ENCODE measurements at regions not wholly inside any gene's neighbourhood (a gene's known extent, or its start where the extent isn't known, plus 50 kb on each side); places are given as distances from the start of the nearest gene placed in this dataset.

DNA sequence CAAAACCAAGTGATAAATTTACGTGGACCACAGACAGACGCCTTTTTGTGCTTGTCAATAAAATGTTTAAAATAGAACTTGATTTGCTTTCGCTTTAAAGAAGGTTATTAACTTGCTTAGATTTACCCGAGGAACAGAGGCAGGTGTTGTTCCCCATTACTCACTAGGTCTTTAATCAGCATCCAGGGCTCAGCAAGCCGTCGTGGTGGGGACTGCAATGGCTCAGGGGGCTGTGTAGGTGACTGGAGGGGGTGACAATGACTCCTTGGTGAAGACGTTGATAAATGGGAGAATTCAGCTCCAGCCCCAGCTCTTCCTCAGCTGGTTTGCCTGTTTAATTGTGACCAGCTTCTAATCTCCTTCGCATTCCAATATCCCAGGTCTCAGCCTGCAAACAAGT lies 231.4 kb downstream of the TMEM114 start:
- intact Hi-C loops (cut with DNase I) = no loop called here
- WGBS = 44% methylated on average over 8 of the region's 8 CpGs
- no peak for DNase-seq (ENCODE audit: low spot score)
- Histone ChIP-seq H3K4me3 (no peak overlapping the region), H3K27me3 (replicated peaks; ENCODE audit: insufficient read depth) (no peaks in the 10 kb centered on the region), H3K9me3 (no peaks in the 10 kb centered on the region), H3K36me3 (no peaks in the 10 kb centered on the region), H3K4me1 (replicated peaks) (no peaks in the 10 kb centered on the region), H3K27ac (no peak overlapping the region)
- TF ChIP-seq, protein P1, sequence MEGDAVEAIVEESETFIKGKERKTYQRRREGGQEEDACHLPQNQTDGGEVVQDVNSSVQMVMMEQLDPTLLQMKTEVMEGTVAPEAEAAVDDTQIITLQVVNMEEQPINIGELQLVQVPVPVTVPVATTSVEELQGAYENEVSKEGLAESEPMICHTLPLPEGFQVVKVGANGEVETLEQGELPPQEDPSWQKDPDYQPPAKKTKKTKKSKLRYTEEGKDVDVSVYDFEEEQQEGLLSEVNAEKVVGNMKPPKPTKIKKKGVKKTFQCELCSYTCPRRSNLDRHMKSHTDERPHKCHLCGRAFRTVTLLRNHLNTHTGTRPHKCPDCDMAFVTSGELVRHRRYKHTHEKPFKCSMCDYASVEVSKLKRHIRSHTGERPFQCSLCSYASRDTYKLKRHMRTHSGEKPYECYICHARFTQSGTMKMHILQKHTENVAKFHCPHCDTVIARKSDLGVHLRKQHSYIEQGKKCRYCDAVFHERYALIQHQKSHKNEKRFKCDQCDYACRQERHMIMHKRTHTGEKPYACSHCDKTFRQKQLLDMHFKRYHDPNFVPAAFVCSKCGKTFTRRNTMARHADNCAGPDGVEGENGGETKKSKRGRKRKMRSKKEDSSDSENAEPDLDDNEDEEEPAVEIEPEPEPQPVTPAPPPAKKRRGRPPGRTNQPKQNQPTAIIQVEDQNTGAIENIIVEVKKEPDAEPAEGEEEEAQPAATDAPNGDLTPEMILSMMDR (IDR thresholded peaks at IDR 0.05) = no peak
- TF ChIP-seq POLR2A (IDR thresholded peaks at IDR 0.05) = no peak
- TF ChIP-seq POLR2AphosphoS5 (IDR thresholded peaks at IDR 0.05) = no peak

DNA sequence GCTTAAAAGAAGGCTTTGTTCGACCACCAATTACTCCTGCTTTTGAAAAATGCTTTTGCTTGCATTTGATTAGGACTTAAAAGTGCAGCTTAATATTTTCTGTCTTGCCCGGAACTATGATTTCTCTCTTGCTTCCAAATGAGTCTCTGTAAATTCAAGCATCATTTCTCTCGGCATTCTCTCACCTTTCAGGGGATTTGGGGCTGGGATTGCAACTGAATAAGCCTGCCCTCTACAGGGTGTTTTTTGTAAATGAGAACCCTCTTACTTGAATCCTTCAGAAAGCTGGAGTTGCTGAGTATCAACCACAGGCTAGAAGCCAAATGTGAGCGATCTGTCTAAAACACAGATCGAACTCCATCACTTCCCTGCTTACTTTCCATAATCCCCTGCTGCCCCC lies 234.6 kb downstream of the TMEM114 start:
- Histone ChIP-seq H3K4me3 (no peak overlapping the region), H3K36me3 (no peaks in the 10 kb centered on the region), H3K9me3 (no peaks in the 10 kb centered on the region), H3K4me1 (replicated peaks) (no peaks in the 10 kb centered on the region), H3K27me3 (replicated peaks; ENCODE audit: insufficient read depth) (no peaks in the 10 kb centered on the region), H3K27ac (no peak overlapping the region)
- 37% methylated on average over 5 of the region's 5 CpGs for WGBS
- intact Hi-C loops (cut with DNase I) = no loop called here
- no peak for DNase-seq (ENCODE audit: low spot score)
- no peak for TF ChIP-seq POLR2AphosphoS5 (IDR thresholded peaks at IDR 0.05)

DNA sequence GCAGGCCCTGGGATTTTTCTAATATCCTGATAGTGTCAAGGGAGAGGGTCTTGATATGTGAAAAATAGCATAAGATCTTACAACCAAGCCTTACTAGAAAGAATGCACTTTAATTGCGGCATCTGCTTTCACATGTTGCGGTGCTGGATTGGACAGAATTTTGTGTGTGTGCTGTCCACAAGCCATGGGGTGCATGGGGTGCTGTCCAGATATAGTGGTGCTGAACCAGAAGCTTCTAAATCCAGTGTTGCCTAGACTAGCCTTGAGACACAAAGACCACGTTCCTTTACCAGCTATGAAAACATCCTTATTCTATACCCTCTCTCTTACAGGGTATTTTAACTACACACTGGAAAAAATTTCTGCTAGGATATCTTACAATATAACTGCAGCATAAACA lies 244.0 kb downstream of the TMEM114 start:
- no peak for DNase-seq (ENCODE audit: low spot score)
- 45% methylated on average over 3 of the region's 3 CpGs for WGBS

DNA sequence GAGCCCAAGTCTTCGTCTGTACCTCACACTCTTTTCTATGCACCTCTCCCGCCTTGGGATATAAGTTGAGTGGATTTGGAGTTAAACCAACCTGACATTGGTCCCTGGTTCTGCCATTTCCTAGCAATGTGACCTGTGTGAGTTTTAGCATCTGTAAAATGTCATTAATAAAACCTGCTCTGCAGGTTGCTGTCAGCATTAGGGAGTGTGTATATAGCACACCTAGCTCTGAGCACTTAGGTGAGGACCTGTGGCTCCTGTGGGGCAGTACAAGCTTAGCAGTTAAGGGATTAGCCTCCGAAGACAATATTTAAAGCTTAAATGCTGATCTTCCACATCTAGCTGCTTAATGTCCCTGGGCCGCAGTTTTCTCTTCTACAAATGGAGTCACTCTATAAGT lies 248.0 kb downstream of the TMEM114 start:
- DNase-seq (ENCODE audit: low spot score) = no peak
- TF ChIP-seq POLR2AphosphoS5 (IDR thresholded peaks at IDR 0.05) (no peak), POLR2A (IDR thresholded peaks at IDR 0.05) (no peak)
- TF ChIP-seq, protein P1 (IDR thresholded peaks at IDR 0.05) = no peak
- H3K27ac ChIP-seq = no peak overlapping the region
- H3K36me3 ChIP-seq = no peaks in the 10 kb centered on the region
- no peaks in the 10 kb centered on the region for H3K9me3 ChIP-seq
- no peaks in the 10 kb centered on the region for H3K4me1 ChIP-seq (replicated peaks)
- no peaks in the 10 kb centered on the region for H3K27me3 ChIP-seq (replicated peaks; ENCODE audit: insufficient read depth)
- no peak overlapping the region for H3K4me3 ChIP-seq
- WGBS = 78% methylated on average over 4 of the region's 4 CpGs
- intact Hi-C loops (cut with DNase I) = no loop called here

More for the DNA sequence above, 244.0 kb downstream of the TMEM114 start:
- no peak overlapping the region for H3K27ac ChIP-seq
- no peak for TF ChIP-seq POLR2A (IDR thresholded peaks at IDR 0.05)
- TF ChIP-seq, protein P1 (IDR thresholded peaks at IDR 0.05) = no peak
- no peak for TF ChIP-seq POLR2AphosphoS5 (IDR thresholded peaks at IDR 0.05)
- no peaks in the 10 kb centered on the region for H3K27me3 ChIP-seq (replicated peaks; ENCODE audit: insufficient read depth)
- no peak overlapping the region for H3K4me3 ChIP-seq
- H3K9me3 ChIP-seq = no peaks in the 10 kb centered on the region
- H3K4me1 ChIP-seq (replicated peaks) = no peaks in the 10 kb centered on the region
- intact Hi-C loops (cut with DNase I) = no loop called here
- no peaks in the 10 kb centered on the region for H3K36me3 ChIP-seq

DNA sequence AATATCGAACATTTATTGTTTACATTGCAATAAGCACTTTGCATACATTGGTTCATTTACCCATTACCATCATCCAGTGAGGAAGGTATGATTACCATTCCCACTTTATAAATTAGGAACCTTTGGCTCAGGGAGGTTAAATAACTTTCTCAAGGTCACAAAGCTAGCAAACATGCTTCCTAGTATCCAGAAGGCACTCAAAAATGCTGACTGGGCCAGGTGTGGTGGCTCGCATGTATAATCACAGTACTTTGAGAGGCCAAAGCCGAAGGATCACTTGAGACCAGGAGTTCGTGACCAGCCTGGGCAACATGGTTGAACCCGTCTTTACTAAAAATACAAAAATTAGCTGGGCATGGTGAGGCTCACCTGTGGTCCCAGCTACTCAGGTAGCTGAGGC lies 259.6 kb downstream of the TMEM114 start:
- TF ChIP-seq, protein P1 (IDR thresholded peaks at IDR 0.05) = no peak
- TF ChIP-seq POLR2AphosphoS5 (IDR thresholded peaks at IDR 0.05) = no peak
- no peak for TF ChIP-seq POLR2A (IDR thresholded peaks at IDR 0.05)
- no peaks in the 10 kb centered on the region for H3K9me3 ChIP-seq
- intact Hi-C loops (cut with DNase I) = no loop called here
- H3K27ac ChIP-seq = no peak overlapping the region
- no peaks in the 10 kb centered on the region for H3K27me3 ChIP-seq (replicated peaks; ENCODE audit: insufficient read depth)
- WGBS = 71% methylated on average over 5 of the region's 5 CpGs
- H3K4me1 ChIP-seq (replicated peaks) = no peaks in the 10 kb centered on the region
- no peak overlapping the region for H3K4me3 ChIP-seq
- no peak for DNase-seq (ENCODE audit: low spot score)
- H3K36me3 ChIP-seq = no peaks in the 10 kb centered on the region
